ENCODE measurements at regions not wholly inside any gene's neighbourhood (a gene's known extent, or its start where the extent isn't known, plus 50 kb on each side); places are given as distances from the start of the nearest gene placed in this dataset.

DNA sequence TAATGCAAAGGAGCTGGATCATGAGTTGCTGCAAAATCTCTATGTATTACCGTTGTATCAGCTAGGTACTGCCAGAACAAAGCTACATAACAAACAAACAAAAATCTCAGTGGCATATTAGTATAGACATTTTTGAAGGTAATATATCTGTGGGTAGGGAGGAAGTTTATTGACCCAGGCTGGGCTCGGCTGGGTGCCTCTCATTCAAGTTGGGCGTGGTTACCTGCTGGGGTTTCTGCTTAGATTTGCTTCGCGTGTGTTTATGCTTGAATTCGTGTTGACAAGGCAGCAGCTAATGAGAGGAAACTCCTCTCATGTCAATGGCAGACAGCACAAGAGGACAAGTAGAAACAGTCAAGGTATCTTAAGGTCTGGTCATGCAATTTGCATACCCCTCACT is 520.7 kb downstream of the SOX5 start:
- no peak for DNase-seq (ENCODE audit: low read depth in 4 of 4, low spot score in 3 of 4)

DNA sequence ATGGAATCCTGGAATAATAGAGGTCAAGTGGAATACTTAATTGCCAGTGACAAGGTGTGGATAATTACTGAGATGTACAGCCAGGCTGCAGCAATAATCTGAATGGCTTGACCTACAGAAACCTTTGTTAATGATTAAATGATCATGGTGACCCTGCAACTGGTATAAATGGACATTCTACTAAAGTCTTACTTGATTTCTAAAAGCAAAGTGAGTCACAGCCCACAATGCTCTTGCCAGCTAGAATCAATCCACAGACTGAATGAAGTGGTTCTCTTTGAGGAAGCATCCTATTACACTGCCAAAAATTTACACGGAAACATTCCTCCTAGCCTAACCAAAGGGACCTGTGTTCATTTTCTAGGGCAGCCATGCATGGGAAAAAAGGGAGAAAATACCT is 518.5 kb downstream of the SOX5 start:
- DNase-seq (ENCODE audit: low read depth in 4 of 4, low spot score in 3 of 4): no peak

DNA sequence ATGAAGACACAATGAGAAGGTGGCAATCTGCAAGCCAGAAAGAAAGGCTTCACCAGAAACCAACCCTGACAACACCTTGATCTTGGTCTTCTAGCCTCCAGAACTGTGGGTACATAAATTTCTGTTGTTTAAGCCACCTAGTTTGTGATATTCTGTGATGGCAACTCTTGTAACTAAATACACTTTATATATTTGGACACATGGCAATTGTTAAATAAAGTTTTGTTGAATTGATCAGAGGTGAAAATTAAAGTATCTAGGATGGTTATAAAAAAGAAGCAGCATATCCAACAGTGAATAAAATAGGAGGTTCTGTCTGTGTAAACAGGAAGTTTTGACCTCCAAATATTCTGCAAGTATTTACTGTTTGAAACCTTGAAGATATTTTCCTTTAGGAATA is 516.3 kb downstream of the SOX5 start:
- no peak for DNase-seq (ENCODE audit: low read depth in 4 of 4, low spot score in 3 of 4)

DNA sequence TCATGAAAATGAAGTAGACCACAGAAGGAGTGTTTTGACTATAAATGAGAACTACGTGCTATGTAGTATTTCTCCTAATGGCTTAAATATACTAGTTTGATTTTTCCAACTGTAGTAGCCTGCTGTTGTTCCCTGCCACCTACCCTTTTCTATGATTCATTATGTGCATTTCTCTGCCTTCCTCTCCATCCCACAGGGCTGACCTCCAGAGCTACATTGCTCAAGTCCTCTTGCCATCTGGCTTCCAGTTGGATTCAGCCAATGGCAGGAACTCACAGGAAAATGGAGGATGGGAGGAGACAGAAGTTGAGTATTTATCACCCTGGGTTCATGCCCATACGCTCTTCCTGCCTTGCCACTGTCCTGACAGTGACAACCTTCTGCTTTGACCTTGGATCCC is 515.3 kb downstream of the SOX5 start:
- DNase-seq (ENCODE audit: low read depth in 4 of 4, low spot score in 3 of 4): no peak

DNA sequence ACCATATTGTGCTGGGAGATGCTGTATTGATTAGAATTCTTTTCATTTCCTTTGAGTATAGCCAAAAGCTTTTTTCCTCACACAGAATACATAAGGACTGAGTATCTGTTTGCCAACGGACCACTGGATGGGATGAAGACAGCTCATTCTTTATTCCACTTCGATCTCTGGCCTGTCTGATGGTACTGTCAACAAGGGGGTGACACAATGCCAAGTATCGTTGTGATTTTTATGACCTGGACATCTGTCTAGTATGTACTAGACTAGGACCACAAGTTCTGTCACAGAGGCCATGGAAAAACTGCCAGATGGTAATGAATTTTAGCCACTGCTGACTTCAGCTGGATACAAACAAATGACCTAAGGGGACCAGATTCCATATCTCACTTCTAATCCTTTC is 502.7 kb downstream of the SOX5 start:
- DNase-seq (ENCODE audit: low read depth in 4 of 4, low spot score in 3 of 4): no peak

DNA sequence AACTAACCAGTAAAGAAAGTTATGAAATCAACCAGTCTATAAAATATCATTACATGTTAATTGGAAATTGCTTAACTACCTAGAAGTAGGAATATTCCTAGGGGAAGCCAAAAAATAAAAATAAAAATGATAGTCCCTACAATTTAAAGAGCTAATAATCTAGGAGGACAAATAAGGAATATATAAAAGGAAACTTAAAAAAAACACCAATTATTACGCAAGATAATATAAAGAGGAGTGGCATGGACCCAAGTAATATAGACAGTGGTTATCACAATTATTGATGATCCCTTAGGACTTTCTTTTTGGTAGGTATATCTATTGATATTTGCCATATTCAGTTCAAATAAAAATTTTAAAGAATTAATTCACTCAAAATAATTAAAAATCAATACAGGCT is 498.7 kb downstream of the SOX5 start:
- no peak for DNase-seq (ENCODE audit: low read depth in 4 of 4, low spot score in 3 of 4)

DNA sequence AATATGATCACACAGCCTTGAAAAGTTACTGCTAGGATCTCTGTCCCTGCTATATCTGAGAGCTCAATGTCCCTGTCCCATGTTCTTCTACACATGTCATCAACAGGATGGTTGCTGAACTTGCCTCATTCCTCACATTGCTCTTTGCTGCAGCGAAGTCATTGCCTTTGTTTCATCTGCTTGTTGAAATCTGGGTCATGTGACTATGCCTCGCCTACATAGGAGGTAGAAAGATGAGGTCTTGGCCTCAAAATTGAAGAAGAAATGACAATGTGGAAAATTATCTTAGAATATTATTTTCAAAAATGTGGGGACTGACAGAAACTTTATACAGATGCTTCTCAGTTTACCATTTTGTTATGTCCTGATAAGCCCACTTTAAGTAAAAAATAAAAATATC is 494.2 kb downstream of the SOX5 start:
- no peak for DNase-seq (ENCODE audit: low read depth in 4 of 4, low spot score in 3 of 4)

DNA sequence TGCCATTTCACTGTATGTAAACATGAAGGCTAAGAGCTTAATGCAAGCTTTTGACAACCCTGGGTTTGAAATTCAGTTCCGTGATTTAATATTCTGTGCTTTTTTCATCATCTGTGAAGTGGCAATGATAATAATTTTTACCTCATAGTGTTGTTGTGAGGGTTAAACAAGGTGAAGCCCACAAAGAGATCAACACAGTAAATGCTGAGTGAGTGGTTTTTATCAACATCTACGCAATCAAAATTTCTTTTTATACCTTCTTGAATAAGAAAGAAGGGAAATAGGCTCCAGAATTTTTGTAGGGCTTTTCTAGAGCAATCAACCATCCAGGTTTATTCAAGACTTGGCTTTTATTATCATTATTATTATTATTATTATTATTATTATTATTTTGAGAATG is 490.8 kb downstream of the SOX5 start:
- DNase-seq (ENCODE audit: low read depth in 4 of 4, low spot score in 3 of 4): no peak

DNA sequence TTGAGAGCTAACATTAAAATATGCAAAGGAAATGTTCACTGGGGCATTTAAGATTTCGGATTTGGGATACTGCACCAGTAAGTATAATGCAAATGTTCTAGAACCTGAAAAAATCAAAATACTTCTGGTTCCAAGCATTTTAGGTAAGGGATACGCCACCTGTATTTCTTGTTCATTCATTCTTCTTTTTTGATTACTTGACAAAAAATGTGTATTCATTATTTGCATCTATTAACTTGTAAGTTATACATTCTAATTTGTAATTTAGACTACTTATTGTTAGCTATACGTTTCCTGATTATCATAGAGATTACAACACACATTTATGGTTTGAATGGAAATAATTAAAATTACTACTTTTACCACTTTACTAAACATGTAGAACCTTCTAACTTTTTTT is 486.9 kb downstream of the SOX5 start:
- DNase-seq (ENCODE audit: low read depth in 4 of 4, low spot score in 3 of 4): no peak

DNA sequence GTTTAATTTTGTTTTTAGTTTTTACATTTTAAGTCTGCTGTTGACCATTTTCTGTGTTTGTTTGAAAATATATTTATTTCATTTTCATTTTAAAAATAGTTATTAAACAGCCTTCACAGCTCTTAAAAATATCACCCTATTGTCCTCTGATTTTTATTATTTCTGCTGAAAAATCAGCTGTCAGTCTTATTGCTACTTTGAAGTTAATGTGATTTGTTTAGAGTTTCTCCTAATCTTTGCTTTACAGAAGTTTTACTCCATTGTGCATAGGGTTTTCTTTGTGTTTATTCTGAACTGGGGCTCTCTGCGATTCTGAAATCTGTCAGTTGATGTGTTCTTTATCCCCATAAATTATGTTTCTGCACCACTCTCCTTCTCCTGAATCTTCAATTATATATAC is 486.3 kb downstream of the SOX5 start:
- DNase-seq (ENCODE audit: low read depth in 4 of 4, low spot score in 3 of 4): no peak

DNA sequence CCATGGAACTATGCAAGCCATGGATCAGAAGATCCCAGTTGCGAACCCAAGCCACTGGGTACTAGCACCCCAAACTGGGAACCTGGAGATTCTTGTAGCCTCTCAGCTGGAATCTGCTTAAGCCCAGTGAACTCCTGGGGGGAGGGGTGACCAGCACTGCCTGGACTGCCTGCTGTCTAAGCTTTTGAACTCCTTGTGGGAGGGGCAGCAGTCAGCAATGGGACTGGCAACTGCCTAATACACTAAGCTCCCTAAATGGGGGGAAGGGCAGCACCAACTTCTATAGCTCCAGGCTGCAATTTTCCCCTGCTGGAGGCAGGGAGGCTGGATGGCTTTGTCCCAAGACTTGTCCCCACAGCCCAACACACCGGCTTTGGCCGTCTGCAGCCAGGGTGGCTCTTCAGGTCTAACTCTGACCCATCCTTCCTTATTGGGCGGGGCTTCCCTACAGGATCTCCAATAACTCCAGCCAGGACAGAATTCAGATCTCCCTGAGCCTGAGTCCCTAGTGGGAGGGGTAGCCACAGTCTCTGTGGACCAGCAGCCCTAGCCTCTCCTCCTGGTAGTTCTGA is 485.1 kb downstream of the SOX5 start:
- DNase-seq (ENCODE audit: low read depth in 4 of 4, low spot score in 3 of 4): no peak

DNA sequence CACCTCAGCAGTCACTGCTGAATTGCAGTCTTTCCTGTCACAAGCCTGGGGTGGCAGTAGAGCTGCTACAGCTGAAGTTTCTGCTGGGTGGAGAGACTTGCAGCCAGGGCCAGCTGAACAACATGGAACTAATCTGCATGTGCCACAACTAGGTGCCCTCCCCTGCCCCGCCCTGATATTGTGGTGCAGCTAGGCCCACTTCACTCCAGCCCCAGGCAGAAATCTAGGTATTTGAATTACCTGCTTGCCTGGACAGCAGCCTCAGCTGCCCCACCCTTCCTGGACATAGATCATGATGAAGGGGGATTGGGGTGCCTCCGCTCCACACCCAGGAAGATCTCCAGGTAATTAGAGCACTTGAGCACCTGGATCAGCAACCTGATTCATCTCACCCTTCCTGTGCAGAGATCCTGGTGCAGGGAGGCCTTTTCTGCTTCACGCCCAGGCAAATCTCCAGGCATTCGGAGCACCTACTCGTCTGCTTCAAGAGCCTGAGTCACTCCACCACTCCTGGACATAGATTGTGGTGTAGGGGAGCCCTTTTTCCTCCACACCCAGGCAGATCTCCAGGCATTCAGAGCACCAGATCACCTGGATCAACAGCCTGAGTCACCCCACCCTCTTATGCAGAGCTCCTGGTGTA is 477.0 kb downstream of the SOX5 start:
- no peak for DNase-seq (ENCODE audit: low read depth in 4 of 4, low spot score in 3 of 4)

DNA sequence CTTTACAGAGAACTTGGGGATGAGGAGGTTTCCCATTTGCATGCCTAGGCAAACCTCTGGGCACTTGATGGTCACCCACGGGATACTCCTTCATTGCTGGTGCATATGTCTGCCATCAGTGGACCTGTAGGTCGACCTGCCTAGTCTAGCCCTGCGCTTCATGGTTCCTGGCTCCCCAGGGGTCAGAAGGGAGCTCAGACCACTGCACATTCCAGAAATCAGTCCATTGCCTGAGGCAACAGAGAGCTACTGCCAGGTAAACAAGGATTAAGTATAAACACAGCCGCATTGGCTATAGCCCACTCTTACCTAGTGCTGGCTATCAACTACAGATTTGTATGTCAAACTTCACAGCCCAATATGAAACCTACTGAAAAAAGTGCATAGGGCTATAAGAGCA is 476.4 kb downstream of the SOX5 start:
- DNase-seq (ENCODE audit: low read depth in 4 of 4, low spot score in 3 of 4): no peak

DNA sequence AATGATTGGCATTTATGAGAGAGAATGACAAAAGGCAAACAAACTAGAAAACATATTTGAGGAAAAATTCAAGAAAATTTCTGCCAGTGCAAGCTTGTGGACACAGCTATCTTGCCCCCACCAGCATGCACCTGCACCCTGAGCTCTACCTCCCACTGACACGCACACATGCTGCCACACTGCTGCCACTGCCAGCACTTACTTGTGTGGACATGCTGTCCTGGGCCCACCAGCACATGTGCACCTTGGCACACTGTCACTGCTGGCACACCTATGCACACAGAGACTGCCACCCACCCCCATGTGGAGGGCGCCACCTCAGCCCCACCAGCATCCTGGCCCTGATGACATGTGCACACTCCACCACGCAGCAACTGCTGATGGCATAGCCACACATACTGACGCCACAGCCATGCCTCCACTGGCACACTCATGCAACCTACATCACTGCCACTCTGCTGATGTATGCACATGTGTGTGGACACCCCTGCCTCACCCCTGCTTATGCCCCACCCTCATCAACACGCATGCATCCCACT is 475.0 kb downstream of the SOX5 start:
- no peak for DNase-seq (ENCODE audit: low read depth in 4 of 4, low spot score in 3 of 4)
